ENCODE measurements at regions not wholly inside any gene's neighbourhood (a gene's known extent, or its start where the extent isn't known, plus 50 kb on each side); places are given as distances from the start of the nearest gene placed in this dataset.

GRCh38 chr21:35871906-35872305, 188.4 kb downstream of the SETD4 start:
- Histone ChIP-seq H3K27me3 (ENCODE audit: control insufficient read depth, insufficient read depth, low read length) (no peaks in the 10 kb centered on the region), H3K4me1 (ENCODE audit: control insufficient read depth, insufficient read depth, low read length) (peaks cover 4% of the 10 kb centered on the region), H3K36me3 (ENCODE audit: control insufficient read depth, insufficient read depth, low read length) (no peaks in the 10 kb centered on the region), H3K4me3 (ENCODE audit: low read length) (no peak overlapping the region), H3K9me3 (ENCODE audit: control insufficient read depth, low read length) (no peaks in the 10 kb centered on the region), H3K9ac (ENCODE audit: low read length) (no peak overlapping the region)

GRCh38 chr21:35868869-35869223, 191.5 kb downstream of the SETD4 start:
- Histone ChIP-seq H3K4me3 (ENCODE audit: low read length) (no peak overlapping the region), H3K27me3 (ENCODE audit: control insufficient read depth, insufficient read depth, low read length) (no peaks in the 10 kb centered on the region), H3K9me3 (ENCODE audit: control insufficient read depth, low read length) (no peaks in the 10 kb centered on the region)

GRCh38 chr21:35868005-35868868, 192.1 kb downstream of the SETD4 start:
- Histone ChIP-seq H3K27me3 (ENCODE audit: control insufficient read depth, insufficient read depth, low read length) (no peaks in the 10 kb centered on the region), H3K36me3 (ENCODE audit: control insufficient read depth, insufficient read depth, low read length) (no peaks in the 10 kb centered on the region), H3K9me3 (ENCODE audit: control insufficient read depth, low read length) (no peaks in the 10 kb centered on the region), H3K9ac (ENCODE audit: low read length) (no peak overlapping the region), H3K4me1 (ENCODE audit: control insufficient read depth, insufficient read depth, low read length) (no peaks in the 10 kb centered on the region), H3K4me3 (ENCODE audit: low read length) (no peak overlapping the region)

More at GRCh38 chr21:35868869-35869223, 191.5 kb downstream of the SETD4 start:
- Histone ChIP-seq H3K4me1 (ENCODE audit: control insufficient read depth, insufficient read depth, low read length) (peaks cover 2% of the 10 kb centered on the region), H3K36me3 (ENCODE audit: control insufficient read depth, insufficient read depth, low read length) (no peaks in the 10 kb centered on the region), H3K9ac (ENCODE audit: low read length) (no peak overlapping the region)

- no peaks in the 10 kb centered on the region for H3K36me3 ChIP-seq (ENCODE audit: control insufficient read depth, insufficient read depth, low read length)
- H3K4me1 ChIP-seq (ENCODE audit: control insufficient read depth, insufficient read depth, low read length), result peaks cover 15% of the 10 kb centered on the region
- no peak overlapping the region for H3K9ac ChIP-seq (ENCODE audit: low read length)
- no peak overlapping the region for H3K4me3 ChIP-seq (ENCODE audit: low read length)
- no peaks in the 10 kb centered on the region for H3K27me3 ChIP-seq (ENCODE audit: control insufficient read depth, insufficient read depth, low read length)
- no peaks in the 10 kb centered on the region for H3K9me3 ChIP-seq (ENCODE audit: control insufficient read depth, low read length)
These were observed 196.3 kb downstream of the SETD4 start for GRCh38 chr21:35864039-35864438.

GRCh38 chr21:35862969-35863368, 197.4 kb downstream of the SETD4 start:
- H3K27me3 ChIP-seq (ENCODE audit: control insufficient read depth, insufficient read depth, low read length), result no peaks in the 10 kb centered on the region
- H3K4me3 ChIP-seq (ENCODE audit: low read length), result no peak overlapping the region
- peaks cover 15% of the 10 kb centered on the region for H3K4me1 ChIP-seq (ENCODE audit: control insufficient read depth, insufficient read depth, low read length)
- no peak overlapping the region for H3K9ac ChIP-seq (ENCODE audit: low read length)
- no peaks in the 10 kb centered on the region for H3K9me3 ChIP-seq (ENCODE audit: control insufficient read depth, low read length)
- H3K36me3 ChIP-seq (ENCODE audit: control insufficient read depth, insufficient read depth, low read length), result no peaks in the 10 kb centered on the region

GRCh38 chr21:35861661-35862060, 198.7 kb downstream of the SETD4 start:
- no peak overlapping the region for H3K4me3 ChIP-seq (ENCODE audit: low read length)
- H3K9me3 ChIP-seq (ENCODE audit: control insufficient read depth, low read length), result no peaks in the 10 kb centered on the region
- no peaks in the 10 kb centered on the region for H3K27me3 ChIP-seq (ENCODE audit: control insufficient read depth, insufficient read depth, low read length)
- H3K4me1 ChIP-seq (ENCODE audit: control insufficient read depth, insufficient read depth, low read length), result peaks cover 15% of the 10 kb centered on the region
- no peak overlapping the region for H3K9ac ChIP-seq (ENCODE audit: low read length)
- H3K36me3 ChIP-seq (ENCODE audit: control insufficient read depth, insufficient read depth, low read length), result no peaks in the 10 kb centered on the region

- H3K9me3 ChIP-seq (ENCODE audit: control insufficient read depth, low read length), result no peaks in the 10 kb centered on the region
- no peak overlapping the region for H3K9ac ChIP-seq (ENCODE audit: low read length)
- H3K27me3 ChIP-seq (ENCODE audit: control insufficient read depth, insufficient read depth, low read length), result no peaks in the 10 kb centered on the region
- no peak overlapping the region for H3K4me3 ChIP-seq (ENCODE audit: low read length)
- peaks cover 15% of the 10 kb centered on the region for H3K4me1 ChIP-seq (ENCODE audit: control insufficient read depth, insufficient read depth, low read length)
- H3K36me3 ChIP-seq (ENCODE audit: control insufficient read depth, insufficient read depth, low read length), result no peaks in the 10 kb centered on the region
These were observed 200.0 kb downstream of the SETD4 start for GRCh38 chr21:35860189-35860869.

GRCh38 chr21:35859677-35860076, 200.6 kb downstream of the SETD4 start:
- H3K4me1 ChIP-seq (ENCODE audit: control insufficient read depth, insufficient read depth, low read length), result peaks cover 15% of the 10 kb centered on the region
- H3K4me3 ChIP-seq (ENCODE audit: low read length), result no peak overlapping the region
- no peaks in the 10 kb centered on the region for H3K9me3 ChIP-seq (ENCODE audit: control insufficient read depth, low read length)
- no peak overlapping the region for H3K9ac ChIP-seq (ENCODE audit: low read length)
- no peaks in the 10 kb centered on the region for H3K27me3 ChIP-seq (ENCODE audit: control insufficient read depth, insufficient read depth, low read length)
- no peaks in the 10 kb centered on the region for H3K36me3 ChIP-seq (ENCODE audit: control insufficient read depth, insufficient read depth, low read length)

GRCh38 chr21:35857095-35857494, 203.2 kb downstream of the SETD4 start:
- Histone ChIP-seq H3K4me3 (ENCODE audit: low read length) (no peak overlapping the region), H3K27me3 (ENCODE audit: control insufficient read depth, insufficient read depth, low read length) (no peaks in the 10 kb centered on the region), H3K36me3 (ENCODE audit: control insufficient read depth, insufficient read depth, low read length) (no peaks in the 10 kb centered on the region), H3K9ac (ENCODE audit: low read length) (no peak overlapping the region), H3K4me1 (ENCODE audit: control insufficient read depth, insufficient read depth, low read length) (peaks cover 15% of the 10 kb centered on the region), H3K9me3 (ENCODE audit: control insufficient read depth, low read length) (no peaks in the 10 kb centered on the region)

- Histone ChIP-seq H3K36me3 (ENCODE audit: control insufficient read depth, insufficient read depth, low read length) (no peaks in the 10 kb centered on the region), H3K27me3 (ENCODE audit: control insufficient read depth, insufficient read depth, low read length) (no peaks in the 10 kb centered on the region), H3K4me1 (ENCODE audit: control insufficient read depth, insufficient read depth, low read length) (peaks cover 16% of the 10 kb centered on the region), H3K9ac (ENCODE audit: low read length) (no peak overlapping the region), H3K4me3 (ENCODE audit: low read length) (no peak overlapping the region), H3K9me3 (ENCODE audit: control insufficient read depth, low read length) (no peaks in the 10 kb centered on the region)
These were observed 204.8 kb downstream of the SETD4 start for GRCh38 chr21:35855484-35855883.

GRCh38 chr21:35854281-35854680, 206.0 kb downstream of the SETD4 start:
- H3K4me1 ChIP-seq (ENCODE audit: control insufficient read depth, insufficient read depth, low read length), result peaks cover 8% of the 10 kb centered on the region

More at GRCh38 chr21:35854281-35854680, 206.0 kb downstream of the SETD4 start:
- no peaks in the 10 kb centered on the region for H3K27me3 ChIP-seq (ENCODE audit: control insufficient read depth, insufficient read depth, low read length)
- H3K9me3 ChIP-seq (ENCODE audit: control insufficient read depth, low read length), result no peaks in the 10 kb centered on the region
- H3K36me3 ChIP-seq (ENCODE audit: control insufficient read depth, insufficient read depth, low read length), result no peaks in the 10 kb centered on the region
- no peak overlapping the region for H3K4me3 ChIP-seq (ENCODE audit: low read length)
- H3K9ac ChIP-seq (ENCODE audit: low read length), result no peak overlapping the region
